ENCODE measurements at regions not wholly inside any gene's neighbourhood (a gene's known extent, or its start where the extent isn't known, plus 50 kb on each side); places are given as distances from the start of the nearest gene placed in this dataset.

GRCh38 chr7:156157409-156158012 is 345.2 kb upstream of the SHH start:
- WGBS, 2 experiments (ENCODE audit: extremely low coverage in 2 of 2, insufficient read length in 1 of 2), result 96% methylated on average over 3 of the region's 13 CpGs; no CpG with 5 or more reads in 1 of the 2 experiments
- no peak overlapping the region for H2BK5ac ChIP-seq (ENCODE audit: low read depth, low read length, poor library complexity, severe bottlenecking)
- CTCF ChIA-PET, result no interaction called here
- TF ChIP-seq NFE2L2 (IDR thresholded peaks at IDR 0.05; ENCODE audit: low read depth, low read length), result no peak
- no peak for TF ChIP-seq CHD1 (IDR thresholded peaks at IDR 0.05; ENCODE audit: low read depth, low read length)
- no peak for TF ChIP-seq MXI1 (IDR thresholded peaks at IDR 0.05; ENCODE audit: borderline replicate concordance, low read depth, low read length)
- no peak for TF ChIP-seq ELK1 (IDR thresholded peaks at IDR 0.05; ENCODE audit: borderline replicate concordance, low read depth, low read length)
- TF ChIP-seq POLR2A (IDR thresholded peaks at IDR 0.05; ENCODE audit: low read depth, low read length), result no peak
- no peak for TF ChIP-seq FOS (IDR thresholded peaks at IDR 0.05; ENCODE audit: low read depth, low read length)
- no peak for TF ChIP-seq RCOR1 (IDR thresholded peaks at IDR 0.05; ENCODE audit: insufficient replicate concordance, low read length)
- TF ChIP-seq RAD21 (IDR thresholded peaks at IDR 0.05; ENCODE audit: low read length), result no peak
- no peak for TF ChIP-seq MAZ (IDR thresholded peaks at IDR 0.05; ENCODE audit: borderline replicate concordance, low read depth, low read length)
- TF ChIP-seq RFX5 (IDR thresholded peaks at IDR 0.05; ENCODE audit: low read depth, low read length), result no peak
- no peak for TF ChIP-seq CTCF (conservative IDR thresholded peaks at IDR 0.05; ENCODE audit: low read depth, low read length)
- TF ChIP-seq USF2 (IDR thresholded peaks at IDR 0.05; ENCODE audit: low read depth, low read length), result no peak
- no peak for TF ChIP-seq CEBPB (IDR thresholded peaks at IDR 0.05; ENCODE audit: low read depth, low read length)
- TF ChIP-seq MAFK (IDR thresholded peaks at IDR 0.05; ENCODE audit: low read depth, low read length), result no peak
- no peak for TF ChIP-seq SMC3 (IDR thresholded peaks at IDR 0.05; ENCODE audit: low read depth, low read length)
- TF ChIP-seq BHLHE40 (IDR thresholded peaks at IDR 0.05; ENCODE audit: low read depth, low read length), result no peak
- no peak overlapping the region for H2AK9ac ChIP-seq (replicated peaks; ENCODE audit: low read depth, low read length, poor library complexity)
- no peak overlapping the region for H3K4me2 ChIP-seq (ENCODE audit: low read depth, low read length)
- H2BK20ac ChIP-seq (ENCODE audit: low read depth, low read length), result no peak overlapping the region
- H3K4me3 ChIP-seq (ENCODE audit: insufficient read depth, low read depth, low read length), result no peak overlapping the region
- H4K91ac ChIP-seq (ENCODE audit: insufficient read depth, low read depth, low read length), result no peak overlapping the region
- no peak overlapping the region for H2BK120ac ChIP-seq (ENCODE audit: low read depth, low read length)
- no peak overlapping the region for H3K9ac ChIP-seq (ENCODE audit: low read depth, low read length)
- no peak overlapping the region for H2AFZ ChIP-seq (replicated peaks; ENCODE audit: low read length, poor library complexity)
- no peaks in the 10 kb centered on the region for H3K4me1 ChIP-seq (ENCODE audit: control insufficient read depth, insufficient read depth, low read length)
- ATAC-seq (ENCODE audit: low read depth) (no peak), DNase-seq (no peak)
- no peak overlapping the region for H2BK15ac ChIP-seq (ENCODE audit: low read depth, low read length)
- no peak overlapping the region for H3K4ac ChIP-seq (ENCODE audit: low read depth, low read length)
- no peaks in the 10 kb centered on the region for H4K20me1 ChIP-seq (ENCODE audit: insufficient read depth, low read length)
- no peak overlapping the region for H4K8ac ChIP-seq (ENCODE audit: low read depth in 2 of 2, low read length in 2 of 2)
- no peak overlapping the region for H4K5ac ChIP-seq (ENCODE audit: low read depth, low read length)
- no peak overlapping the region for H3K14ac ChIP-seq (replicated peaks; ENCODE audit: low read depth, low read length)
- POLR2A ChIA-PET (ENCODE audit: unreplicated experiment), result no interaction called here
- H2AK5ac ChIP-seq (ENCODE audit: low read depth, low read length), result no peak overlapping the region
- no peak overlapping the region for H3K27ac ChIP-seq (ENCODE audit: insufficient read depth, low read length)
- H3K79me1 ChIP-seq (ENCODE audit: low read depth in 1 of 2, low read length in 2 of 2), result no peaks in the 10 kb centered on the region
- H3K23ac ChIP-seq (ENCODE audit: low read depth, low read length), result no peak overlapping the region
- peaks cover 36% of the 10 kb centered on the region for H3K9me3 ChIP-seq (ENCODE audit: control insufficient read depth, insufficient read depth, low read length)
- in situ Hi-C loops (cut with MboI; ENCODE audit: low sequenced_read_pairs), result no loop called here
- BruUV-seq (replicated peaks), result no TSS peak
- no peaks in the 10 kb centered on the region for H3K36me3 ChIP-seq (ENCODE audit: control insufficient read depth, insufficient read depth, low read length)
- H3K27me3 ChIP-seq (ENCODE audit: control insufficient read depth, insufficient read depth, low read length), result no peaks in the 10 kb centered on the region
- H3K9me1 ChIP-seq (ENCODE audit: insufficient read depth, low read length), result no peaks in the 10 kb centered on the region
- intact Hi-C loops (cut with micrococcal nuclease), result no loop called here
- no peak overlapping the region for H3K56ac ChIP-seq (ENCODE audit: extremely low read depth, insufficient read depth, low read length)
- dilution Hi-C loops (cut with HindIII; ENCODE audit: low sequenced_read_pairs, unreplicated experiment), result no loop called here
- H3K18ac ChIP-seq (ENCODE audit: low read depth, low read length), result no peak overlapping the region
